Activated gamma-delta T cell (primary cell): ENCODE measurements at regions not wholly inside any gene's neighbourhood (a gene's known extent, or its start where the extent isn't known, plus 50 kb on each side); places are given as distances from the start of the nearest gene placed in this dataset.

Experiments used
- DNase-seq: peaks from one replicate; lab custom pipeline; 2025; lab: John Stamatoyannopoulos, UW

GRCh38 chr5:40041452-40041851 is 616.7 kb upstream of the DAB2 start:
- no peak for DNase-seq

GRCh38 chr5:40037713-40038112 is 612.9 kb upstream of the DAB2 start:
- no peak for DNase-seq

GRCh38 chr5:40034441-40034840 is 609.7 kb upstream of the DAB2 start:
- no peak for DNase-seq

- no peak for DNase-seq
Measured at GRCh38 chr5:40033411-40033810, 608.6 kb upstream of the DAB2 start.

- no peak for DNase-seq
Measured at GRCh38 chr5:40033009-40033408, 608.2 kb upstream of the DAB2 start.

- DNase-seq: no peak
Measured at GRCh38 chr5:40030661-40031060, 605.9 kb upstream of the DAB2 start.

- no peak for DNase-seq
Measured at GRCh38 chr5:40029711-40030495, 605.1 kb upstream of the DAB2 start.

GRCh38 chr5:40027400-40027799 is 602.6 kb upstream of the DAB2 start:
- DNase-seq: no peak

GRCh38 chr5:40025586-40025985 is 600.8 kb upstream of the DAB2 start:
- DNase-seq: no peak

GRCh38 chr5:40022057-40022456 is 597.3 kb upstream of the DAB2 start:
- no peak for DNase-seq

- no peak for DNase-seq
Measured at GRCh38 chr5:40021007-40021406, 596.2 kb upstream of the DAB2 start.

GRCh38 chr5:40017918-40018317 is 593.1 kb upstream of the DAB2 start:
- no peak for DNase-seq

GRCh38 chr5:40017135-40017534 is 592.4 kb upstream of the DAB2 start:
- no peak for DNase-seq

- DNase-seq: no peak
Measured at GRCh38 chr5:40010436-40010835, 585.7 kb upstream of the DAB2 start.

- DNase-seq: no peak
Measured at GRCh38 chr5:40006260-40006659, 581.5 kb upstream of the DAB2 start.

- no peak for DNase-seq
Measured at GRCh38 chr5:40001796-40002195, 577.0 kb upstream of the DAB2 start.

GRCh38 chr5:39998518-39998917 is 573.7 kb upstream of the DAB2 start:
- DNase-seq: no peak

GRCh38 chr5:39995990-39996389 is 571.2 kb upstream of the DAB2 start:
- no peak for DNase-seq

GRCh38 chr5:39992617-39993202 is 567.9 kb upstream of the DAB2 start:
- no peak for DNase-seq

GRCh38 chr5:39986614-39987013 is 561.8 kb upstream of the DAB2 start:
- DNase-seq: no peak

GRCh38 chr5:39980056-39980455 is 555.3 kb upstream of the DAB2 start:
- DNase-seq: no peak

- no peak for DNase-seq
Measured at GRCh38 chr5:39977066-39977655, 552.4 kb upstream of the DAB2 start.

- no peak for DNase-seq
Measured at GRCh38 chr5:39970117-39970798, 545.5 kb upstream of the DAB2 start.
